Transverse colon (tissue), 4 donors: ENCODE measurements at regions not wholly inside any gene's neighbourhood (a gene's known extent, or its start where the extent isn't known, plus 50 kb on each side); places are given as distances from the start of the nearest gene placed in this dataset.

Source experiments
- POLR2AphosphoS5 ChIP-seq, 3 donors: sonication (generic); formaldehyde crosslinking; IDR thresholded peaks; one replicate each; pipeline ENCODE4 v1.6.1; 2016; ENCODE audit warnings: antibody characterized with exemption in 3 of 3
- TF ChIP-seq, protein P1 (sequence below), 5 experiments: fragments of 200-600 bp in 3 of 5; fragments of 450-650 bp in 2 of 5; sonication (generic) in 3 of 5; IDR thresholded peaks; 1 replicate in 2 of 5; 2 replicates in 3 of 5; pipeline ENCODE4 v1.5.1; 2016 to 2017; ENCODE audit warnings: antibody characterized with exemption in 5 of 5, inconsistent platforms in 3 of 5, mild to moderate bottlenecking in 2 of 5, moderate library complexity in 1 of 5

GRCh38 chr18:62453864-62454263 is 69.0 kb upstream of the ZCCHC2 start:
- no peak for TF ChIP-seq POLR2AphosphoS5 (IDR thresholded peaks at IDR 0.05)
- TF ChIP-seq, protein P1, sequence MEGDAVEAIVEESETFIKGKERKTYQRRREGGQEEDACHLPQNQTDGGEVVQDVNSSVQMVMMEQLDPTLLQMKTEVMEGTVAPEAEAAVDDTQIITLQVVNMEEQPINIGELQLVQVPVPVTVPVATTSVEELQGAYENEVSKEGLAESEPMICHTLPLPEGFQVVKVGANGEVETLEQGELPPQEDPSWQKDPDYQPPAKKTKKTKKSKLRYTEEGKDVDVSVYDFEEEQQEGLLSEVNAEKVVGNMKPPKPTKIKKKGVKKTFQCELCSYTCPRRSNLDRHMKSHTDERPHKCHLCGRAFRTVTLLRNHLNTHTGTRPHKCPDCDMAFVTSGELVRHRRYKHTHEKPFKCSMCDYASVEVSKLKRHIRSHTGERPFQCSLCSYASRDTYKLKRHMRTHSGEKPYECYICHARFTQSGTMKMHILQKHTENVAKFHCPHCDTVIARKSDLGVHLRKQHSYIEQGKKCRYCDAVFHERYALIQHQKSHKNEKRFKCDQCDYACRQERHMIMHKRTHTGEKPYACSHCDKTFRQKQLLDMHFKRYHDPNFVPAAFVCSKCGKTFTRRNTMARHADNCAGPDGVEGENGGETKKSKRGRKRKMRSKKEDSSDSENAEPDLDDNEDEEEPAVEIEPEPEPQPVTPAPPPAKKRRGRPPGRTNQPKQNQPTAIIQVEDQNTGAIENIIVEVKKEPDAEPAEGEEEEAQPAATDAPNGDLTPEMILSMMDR (IDR thresholded peaks at IDR 0.05): no peak
